Neutrophil (primary cell): ENCODE measurements at regions not wholly inside any gene's neighbourhood (a gene's known extent, or its start where the extent isn't known, plus 50 kb on each side); places are given as distances from the start of the nearest gene placed in this dataset.
A peak's percentile ranks its signal among the peaks of the same experiment; 100 is the strongest.

Source experiments
- H3K27ac ChIP-seq: fragments of 200-600 bp; sonication (generic); 2 replicates; pipeline ENCODE4 v1.5.1; 2016; ENCODE audit warnings: mild to moderate bottlenecking, moderate library complexity
- H3K27me3 ChIP-seq: fragments of 200-600 bp; sonication (generic); 2 replicates; pipeline ENCODE4 v1.6.0; 2016; ENCODE audit warnings: mild to moderate bottlenecking
- H3K36me3 ChIP-seq: fragments of 200-600 bp; sonication (generic); 2 replicates; pipeline ENCODE4 v1.5.1; 2017
- H3K4me1 ChIP-seq, 2 experiments: fragments of 200-600 bp in 1 of 2; sonication (generic) in 1 of 2; 1 replicate in 1 of 2; 2 replicates in 1 of 2; pipeline versions ENCODE4 v1.5.1 to v1.6.1; 2013 to 2016; ENCODE audit warnings: low read depth in 1 of 2, low read length in 1 of 2, mild to moderate bottlenecking in 1 of 2, moderate library complexity in 1 of 2; ENCODE audit not compliant: control insufficient read depth in 1 of 2, insufficient read depth in 1 of 2
- H3K4me3 ChIP-seq, 2 experiments: fragments of 200-600 bp in 1 of 2; sonication (generic) in 1 of 2; 1 replicate in 1 of 2; 2 replicates in 1 of 2; pipeline ENCODE4 v1.5.1; 2013 to 2016; ENCODE audit warnings: low read depth in 1 of 2, low read length in 1 of 2, mild to moderate bottlenecking in 1 of 2, moderate library complexity in 1 of 2
- H3K9me3 ChIP-seq: fragments of 200-600 bp; sonication (generic); 2 replicates; pipeline ENCODE4 v1.5.1; 2016
- TF ChIP-seq, protein P1 (sequence below): fragments of 200-600 bp; sonication (generic); IDR thresholded peaks from 2 replicates; pipeline ENCODE4 v1.5.1; 2016; ENCODE audit warnings: antibody characterized with exemption

DNA sequence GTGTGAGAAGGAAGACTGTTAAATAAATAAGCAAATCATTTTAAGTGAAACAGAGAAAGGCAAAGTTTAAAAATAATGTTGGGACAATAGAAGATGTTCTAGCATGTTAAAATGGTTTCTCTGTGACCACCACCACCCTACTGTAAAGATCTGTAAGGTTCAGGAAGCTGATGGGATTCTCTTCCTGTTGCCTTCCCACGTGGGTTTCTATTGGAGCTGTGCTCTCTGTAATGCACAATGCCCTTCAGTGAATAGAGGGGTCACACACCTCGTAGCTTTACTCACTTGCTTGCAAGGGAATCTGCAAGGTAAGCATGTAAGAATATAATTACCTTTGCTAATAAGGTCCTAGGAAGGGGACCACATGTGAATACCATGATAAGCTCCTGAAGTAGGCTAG is 170.5 kb downstream of the CASP12 start:
- Histone ChIP-seq H3K4me1 (no peaks in the 10 kb centered on the region), H3K27me3 (no peaks in the 10 kb centered on the region), H3K4me3 (no peak overlapping the region), H3K9me3 (no peaks in the 10 kb centered on the region), H3K27ac (no peak overlapping the region), H3K36me3 (no peaks in the 10 kb centered on the region)
- TF ChIP-seq, protein P1, sequence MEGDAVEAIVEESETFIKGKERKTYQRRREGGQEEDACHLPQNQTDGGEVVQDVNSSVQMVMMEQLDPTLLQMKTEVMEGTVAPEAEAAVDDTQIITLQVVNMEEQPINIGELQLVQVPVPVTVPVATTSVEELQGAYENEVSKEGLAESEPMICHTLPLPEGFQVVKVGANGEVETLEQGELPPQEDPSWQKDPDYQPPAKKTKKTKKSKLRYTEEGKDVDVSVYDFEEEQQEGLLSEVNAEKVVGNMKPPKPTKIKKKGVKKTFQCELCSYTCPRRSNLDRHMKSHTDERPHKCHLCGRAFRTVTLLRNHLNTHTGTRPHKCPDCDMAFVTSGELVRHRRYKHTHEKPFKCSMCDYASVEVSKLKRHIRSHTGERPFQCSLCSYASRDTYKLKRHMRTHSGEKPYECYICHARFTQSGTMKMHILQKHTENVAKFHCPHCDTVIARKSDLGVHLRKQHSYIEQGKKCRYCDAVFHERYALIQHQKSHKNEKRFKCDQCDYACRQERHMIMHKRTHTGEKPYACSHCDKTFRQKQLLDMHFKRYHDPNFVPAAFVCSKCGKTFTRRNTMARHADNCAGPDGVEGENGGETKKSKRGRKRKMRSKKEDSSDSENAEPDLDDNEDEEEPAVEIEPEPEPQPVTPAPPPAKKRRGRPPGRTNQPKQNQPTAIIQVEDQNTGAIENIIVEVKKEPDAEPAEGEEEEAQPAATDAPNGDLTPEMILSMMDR = no peak

DNA sequence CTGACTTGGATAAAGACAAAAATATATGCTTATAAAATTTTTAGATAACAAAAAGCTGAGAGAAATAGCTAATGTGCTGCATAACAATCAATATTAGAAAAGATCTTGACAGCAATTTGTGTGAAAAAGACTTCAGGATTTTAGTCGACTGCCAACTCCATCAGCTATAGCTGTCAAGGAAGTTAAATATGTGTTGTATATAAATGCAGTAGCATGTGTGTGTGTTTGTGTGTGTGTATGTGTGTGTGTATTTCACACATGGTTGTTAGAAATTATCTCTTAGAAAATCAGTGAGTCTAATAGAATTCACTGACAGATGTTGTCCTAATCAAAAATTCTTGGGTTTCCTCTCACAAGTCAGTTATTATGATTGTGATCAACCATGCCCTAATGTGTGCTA is 171.2 kb downstream of the CASP12 start:
- no peaks in the 10 kb centered on the region for H3K9me3 ChIP-seq
- H3K27me3 ChIP-seq = no peaks in the 10 kb centered on the region
- no peaks in the 10 kb centered on the region for H3K4me1 ChIP-seq
- H3K4me3 ChIP-seq = no peak overlapping the region
- TF ChIP-seq, protein P1 = no peak
- no peak overlapping the region for H3K27ac ChIP-seq
- no peaks in the 10 kb centered on the region for H3K36me3 ChIP-seq

DNA sequence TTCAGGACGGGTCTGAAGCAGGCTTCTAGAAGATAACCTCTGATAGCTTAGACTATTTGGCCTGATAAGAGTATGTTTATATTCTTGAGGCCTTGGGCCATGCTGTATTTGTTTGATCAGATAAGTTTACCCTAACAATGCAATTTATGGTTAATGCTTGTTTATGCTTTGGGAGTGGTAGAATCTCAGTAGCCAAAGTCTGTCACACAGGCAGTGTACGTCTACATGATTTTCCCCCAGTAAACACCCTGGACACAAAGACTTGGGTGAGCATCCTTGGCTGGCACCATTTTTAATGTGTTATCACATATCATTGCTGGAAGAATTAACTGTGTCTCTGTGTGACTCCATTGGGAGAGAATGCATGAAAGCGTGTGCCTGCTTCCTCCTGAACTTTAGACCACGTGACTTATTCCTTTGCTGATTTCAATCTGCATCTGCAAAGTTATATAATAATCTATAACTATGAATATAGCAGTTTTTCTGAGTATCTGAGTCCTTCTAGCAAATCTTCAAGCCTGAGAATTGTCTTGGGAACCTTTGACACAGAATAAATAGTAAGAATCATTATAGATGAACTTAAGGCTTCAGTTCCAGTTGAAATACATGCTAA is 172.4 kb downstream of the CASP12 start:
- no peaks in the 10 kb centered on the region for H3K36me3 ChIP-seq
- no peak overlapping the region for H3K4me3 ChIP-seq
- no peaks in the 10 kb centered on the region for H3K4me1 ChIP-seq
- H3K9me3 ChIP-seq = no peaks in the 10 kb centered on the region
- H3K27ac ChIP-seq = no peak overlapping the region
- TF ChIP-seq, protein P1 = no peak
- no peaks in the 10 kb centered on the region for H3K27me3 ChIP-seq

DNA sequence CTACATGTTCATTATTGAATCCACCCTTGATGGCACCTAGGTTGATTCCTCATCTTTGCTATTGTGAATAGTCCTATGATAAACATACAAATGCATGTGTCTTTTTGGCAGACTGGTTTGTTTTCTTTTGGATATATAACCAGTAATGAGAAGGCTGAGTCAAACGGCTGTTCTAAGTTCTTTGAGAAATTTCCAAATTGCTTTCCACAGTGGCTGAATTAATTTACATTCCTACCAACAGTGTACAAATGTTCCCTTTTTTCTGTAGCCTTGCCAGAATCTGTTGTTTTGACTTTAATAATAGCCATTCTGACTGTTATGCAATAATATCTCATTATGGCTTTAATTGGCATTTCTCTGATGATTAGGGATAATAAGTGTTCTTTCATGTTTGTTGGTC is 184.9 kb downstream of the CASP12 start:
- Histone ChIP-seq H3K27me3 (no peaks in the 10 kb centered on the region), H3K27ac (no peak overlapping the region), H3K9me3 (no peaks in the 10 kb centered on the region), H3K4me3 (no peak overlapping the region), H3K36me3 (no peaks in the 10 kb centered on the region), H3K4me1 (no peaks in the 10 kb centered on the region)
- TF ChIP-seq, protein P1 = no peak

DNA sequence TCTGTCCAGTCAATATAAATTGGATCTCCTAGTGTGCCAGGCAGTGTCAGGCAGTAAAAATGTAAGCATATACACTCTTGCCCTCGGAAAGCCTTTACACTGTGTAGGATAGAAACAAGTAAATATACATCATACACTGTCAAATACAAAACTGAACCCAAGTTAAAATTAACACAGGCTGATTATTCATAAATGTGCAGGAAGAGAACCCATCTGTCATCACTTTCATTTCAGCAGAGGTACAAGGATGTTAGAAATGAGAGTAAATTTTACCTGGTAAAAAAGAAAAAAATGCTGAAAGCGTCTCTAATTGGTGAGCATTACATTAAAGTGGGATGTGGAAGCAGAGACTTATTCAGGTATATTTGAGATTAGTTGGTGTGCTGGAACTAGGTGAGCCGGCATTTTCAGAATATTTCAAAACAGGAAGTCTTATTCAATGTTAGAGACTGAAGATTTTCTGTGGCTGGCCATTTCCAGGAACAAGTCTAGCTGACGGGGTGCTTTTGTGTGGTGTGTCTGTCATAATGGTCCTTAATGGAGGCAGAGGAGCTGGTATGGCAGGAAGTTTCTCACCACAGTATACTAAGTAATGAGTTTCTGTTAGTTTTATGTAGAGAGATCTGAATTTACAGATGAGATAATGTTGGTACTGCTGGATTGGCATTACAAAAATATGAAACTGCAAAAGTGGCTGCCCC is 192.6 kb downstream of the CASP12 start:
- Histone ChIP-seq H3K4me1 (peaks cover 28 to 34% of the 10 kb centered on the region in 2 experiments), H3K36me3 (no peaks in the 10 kb centered on the region), H3K27me3 (no peaks in the 10 kb centered on the region), H3K9me3 (no peaks in the 10 kb centered on the region), H3K27ac (peak overlapping the region; percentile 69), H3K4me3 (peak overlapping the region; percentile 19 to 42)
- TF ChIP-seq, protein P1 = no peak
